ENCODE measurements at regions not wholly inside any gene's neighbourhood (a gene's known extent, or its start where the extent isn't known, plus 50 kb on each side); places are given as distances from the start of the nearest gene placed in this dataset.

GRCh38 chr6:4698901-4699659 lies 77.1 kb upstream of the CDYL start:
- intact Hi-C loops (cut with micrococcal nuclease): no loop called here
- Histone ChIP-seq H3K79me2 (ENCODE audit: control insufficient read depth, insufficient read depth, low read length) (no peaks in the 10 kb centered on the region), H2AFZ (ENCODE audit: low read depth, low read length) (no peak overlapping the region), H3K36me3 (ENCODE audit: control insufficient read depth in 2 of 2, extremely low read depth in 1 of 2, insufficient read depth in 2 of 2, low read length in 2 of 2) (no peaks in the 10 kb centered on the region), H3K4me1 (ENCODE audit: control insufficient read depth, extremely low read depth, insufficient read depth, low read length) (no peaks in the 10 kb centered on the region), H3K9me3 (replicated peaks; ENCODE audit: control insufficient read depth, insufficient read depth, low read length) (no peaks in the 10 kb centered on the region), H3K27ac (ENCODE audit: insufficient read depth, low read depth, low read length) (no peak overlapping the region), H3K9ac (replicated peaks; ENCODE audit: extremely low read depth, insufficient read depth, low read length) (no peak overlapping the region), H3K9me1 (replicated peaks; ENCODE audit: control insufficient read depth, extremely low read depth, insufficient read depth, low read length) (no peaks in the 10 kb centered on the region), H3K27me3 (ENCODE audit: control insufficient read depth in 2 of 2, insufficient read depth in 2 of 2, low read length in 2 of 2) (peaks cover 1 to 4% of the 10 kb centered on the region in 2 experiments), H4K20me1 (replicated peaks; ENCODE audit: control insufficient read depth, extremely low read depth, insufficient read depth, low read length) (no peaks in the 10 kb centered on the region), H3K4me3 (replicated peaks in 1 of 3; ENCODE audit: insufficient read depth in 1 of 3, low read depth in 1 of 3, low read length in 3 of 3) (no peak overlapping the region), H3K4me2 (ENCODE audit: insufficient read depth, low read length) (no peak overlapping the region)
- no TSS peak for BruUV-seq (replicated peaks)
- dilution Hi-C loops (cut with MboI; ENCODE audit: extremely low pct_ligation_motif_present, low sequenced_read_pairs): no loop called here
- ChIA-PET POLR2A (no interaction called here), CTCF (no interaction called here)
- DNase-seq (ENCODE audit: low read depth, low spot score): no peak
- TF ChIP-seq FOS (IDR thresholded peaks at IDR 0.05; ENCODE audit: borderline replicate concordance, insufficient read depth, low read length) (no peak), GATA2 (IDR thresholded peaks at IDR 0.05; ENCODE audit: insufficient read depth, insufficient read length, low read depth, low read length) (no peak), POLR2AphosphoS5 (IDR thresholded peaks at IDR 0.05; ENCODE audit: insufficient read depth, low read depth, low read length) (no peak), JUN (IDR thresholded peaks at IDR 0.05; ENCODE audit: borderline replicate concordance, insufficient read depth, insufficient read length, low read depth) (no peak), EZH2 (IDR thresholded peaks at IDR 0.05; ENCODE audit: borderline replicate concordance, low read depth, low read length, severe bottlenecking) (no peak), POLR2A (IDR thresholded peaks at IDR 0.05; ENCODE audit: low read depth, low read length) (no peak), CTCF (IDR thresholded peaks at IDR 0.05; ENCODE audit: extremely low read depth in 1 of 2, insufficient read depth in 1 of 2, low read depth in 1 of 2, low read length in 2 of 2) (no peak), MYC (IDR thresholded peaks at IDR 0.05; ENCODE audit: low read depth, low read length) (no peak)
- TF ChIP-seq, protein P1, sequence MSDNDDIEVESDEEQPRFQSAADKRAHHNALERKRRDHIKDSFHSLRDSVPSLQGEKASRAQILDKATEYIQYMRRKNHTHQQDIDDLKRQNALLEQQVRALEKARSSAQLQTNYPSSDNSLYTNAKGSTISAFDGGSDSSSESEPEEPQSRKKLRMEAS (IDR thresholded peaks at IDR 0.05; ENCODE audit: insufficient read depth, insufficient read length): no peak
- no peak for FAIRE-seq
